Activated naive CD4-positive, alpha-beta T cell (primary cell): ENCODE measurements at regions not wholly inside any gene's neighbourhood (a gene's known extent, or its start where the extent isn't known, plus 50 kb on each side); places are given as distances from the start of the nearest gene placed in this dataset.

Source experiments
- DNase-seq, 4 experiments: peaks; one replicate each; lab custom pipeline; 2025; lab: John Stamatoyannopoulos, UW

DNA sequence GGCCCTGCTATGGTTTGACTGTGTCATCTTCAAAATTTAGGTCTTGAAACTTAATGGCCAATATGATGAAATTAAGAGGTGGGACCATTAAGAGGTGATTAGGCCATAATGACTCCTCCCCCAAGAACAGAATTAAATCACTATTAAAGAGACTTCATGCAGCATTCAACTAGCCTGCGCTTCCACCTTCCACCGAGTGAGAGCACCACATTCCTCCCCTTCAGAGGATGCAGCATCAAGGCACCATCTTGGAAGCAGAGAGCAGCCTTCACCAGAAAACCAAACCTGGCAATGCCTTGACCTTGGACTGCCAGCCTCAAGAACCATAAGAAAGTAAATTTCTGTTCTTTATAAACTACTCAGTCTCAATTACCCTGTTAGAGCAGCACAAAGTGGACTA lies 371.1 kb upstream of the NFE2L3 start:
- DNase-seq: no peak

DNA sequence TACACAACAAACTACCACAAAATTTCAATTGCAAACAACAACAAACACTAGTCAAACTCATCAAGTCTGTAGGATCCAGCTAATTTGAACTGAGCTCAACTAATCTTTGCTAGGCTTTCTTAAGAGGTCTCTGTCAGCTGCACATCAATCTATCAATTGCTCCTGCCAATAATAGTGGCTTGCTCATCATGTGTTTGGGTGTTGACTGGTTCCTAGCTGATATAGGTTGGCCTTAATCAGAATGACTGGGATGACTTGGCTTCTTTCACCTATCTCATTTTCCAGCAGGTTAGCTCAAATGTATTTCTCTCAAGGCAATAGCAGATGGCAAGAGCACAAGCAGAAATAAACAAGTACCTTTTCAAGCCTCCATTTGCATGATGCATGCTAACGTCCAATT lies 370.3 kb upstream of the NFE2L3 start:
- DNase-seq: no peak

DNA sequence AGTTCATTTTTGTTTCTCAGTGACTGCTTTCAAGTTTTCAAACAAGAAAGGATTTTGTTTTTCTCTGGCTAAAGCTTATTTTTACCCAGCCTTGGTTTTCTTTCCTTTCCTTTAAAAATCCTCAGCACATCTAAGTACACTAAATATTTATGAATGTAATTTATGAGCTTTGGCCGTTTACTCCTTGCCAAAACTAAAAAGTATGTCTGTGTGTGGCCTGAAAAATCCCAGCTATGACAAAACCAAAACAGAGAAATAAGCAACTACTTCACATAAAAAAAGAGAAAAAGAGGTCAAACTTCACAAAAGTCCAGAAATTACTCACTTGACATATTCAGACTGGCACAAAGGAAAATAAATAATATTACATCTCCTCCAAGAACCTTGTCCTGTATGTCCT lies 365.1 kb upstream of the NFE2L3 start:
- DNase-seq: no peak

DNA sequence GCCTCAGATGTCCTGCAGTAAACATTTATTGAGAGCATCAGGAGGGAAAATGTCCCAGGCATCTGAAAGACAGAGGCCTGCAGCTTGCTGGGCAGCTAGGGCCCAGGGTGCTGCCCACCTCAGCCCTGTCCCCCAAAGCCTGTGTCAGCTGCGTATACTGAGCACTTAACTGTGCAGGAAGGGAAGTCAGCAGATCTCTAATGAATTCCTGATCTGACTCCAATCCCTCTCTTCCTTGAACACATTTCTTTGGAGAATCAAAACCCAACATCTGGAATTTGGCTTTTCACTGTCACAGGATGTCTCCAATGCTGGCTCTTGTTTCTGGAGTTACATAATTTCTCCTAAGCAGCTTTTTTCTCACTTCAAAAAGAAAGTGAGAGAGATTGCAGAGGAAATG lies 364.7 kb upstream of the NFE2L3 start:
- no peak for DNase-seq

DNA sequence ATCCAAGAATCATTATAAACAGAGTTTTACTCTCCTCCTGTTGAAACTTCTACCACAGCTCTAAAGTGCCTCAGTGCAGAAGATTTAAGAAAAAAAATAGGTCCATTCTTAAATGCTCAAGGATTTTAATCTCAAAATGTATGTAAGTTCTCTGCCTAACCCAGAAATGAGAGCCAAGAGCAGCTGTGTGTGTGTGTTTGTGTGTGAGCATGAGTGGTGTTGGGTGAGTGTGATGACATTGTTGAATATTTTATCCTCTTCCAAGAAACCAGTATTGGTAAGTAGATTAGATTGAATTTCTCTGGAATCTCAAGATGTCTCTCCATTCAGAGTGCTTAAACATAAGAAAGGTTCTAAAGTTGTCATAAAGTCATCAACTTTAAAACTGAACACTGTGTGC lies 363.6 kb upstream of the NFE2L3 start:
- DNase-seq: no peak

DNA sequence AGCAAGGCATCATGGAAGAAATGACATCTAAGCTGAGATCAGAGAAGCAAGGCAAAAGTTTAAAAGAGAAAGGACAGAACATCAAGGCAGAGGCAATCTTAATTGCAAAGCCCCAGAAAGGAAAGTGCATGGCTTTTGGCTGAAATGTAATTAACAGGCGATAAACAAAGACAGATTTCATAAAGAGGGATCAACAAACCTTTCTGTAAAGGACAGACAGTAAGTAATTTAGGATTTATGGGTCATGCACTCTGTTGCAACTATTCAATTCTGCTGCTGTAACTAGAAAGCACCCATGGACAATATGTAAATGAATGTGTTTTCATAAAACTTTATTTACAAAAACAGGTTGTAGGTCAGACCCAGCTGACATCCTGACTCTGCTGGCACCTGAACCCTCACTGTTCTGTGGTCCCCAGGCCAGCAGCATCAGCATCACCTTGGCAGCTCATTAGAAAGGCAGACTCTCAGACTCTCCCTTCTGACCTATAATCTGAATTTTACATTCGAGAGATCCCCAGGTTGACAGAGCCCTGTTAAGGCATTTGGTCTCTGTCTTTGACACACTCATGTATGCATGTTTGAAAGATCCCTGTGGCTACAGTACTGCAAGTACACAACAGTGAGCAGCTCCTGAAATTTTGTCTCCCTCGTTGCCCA lies 362.9 kb upstream of the NFE2L3 start:
- no peak for DNase-seq

DNA sequence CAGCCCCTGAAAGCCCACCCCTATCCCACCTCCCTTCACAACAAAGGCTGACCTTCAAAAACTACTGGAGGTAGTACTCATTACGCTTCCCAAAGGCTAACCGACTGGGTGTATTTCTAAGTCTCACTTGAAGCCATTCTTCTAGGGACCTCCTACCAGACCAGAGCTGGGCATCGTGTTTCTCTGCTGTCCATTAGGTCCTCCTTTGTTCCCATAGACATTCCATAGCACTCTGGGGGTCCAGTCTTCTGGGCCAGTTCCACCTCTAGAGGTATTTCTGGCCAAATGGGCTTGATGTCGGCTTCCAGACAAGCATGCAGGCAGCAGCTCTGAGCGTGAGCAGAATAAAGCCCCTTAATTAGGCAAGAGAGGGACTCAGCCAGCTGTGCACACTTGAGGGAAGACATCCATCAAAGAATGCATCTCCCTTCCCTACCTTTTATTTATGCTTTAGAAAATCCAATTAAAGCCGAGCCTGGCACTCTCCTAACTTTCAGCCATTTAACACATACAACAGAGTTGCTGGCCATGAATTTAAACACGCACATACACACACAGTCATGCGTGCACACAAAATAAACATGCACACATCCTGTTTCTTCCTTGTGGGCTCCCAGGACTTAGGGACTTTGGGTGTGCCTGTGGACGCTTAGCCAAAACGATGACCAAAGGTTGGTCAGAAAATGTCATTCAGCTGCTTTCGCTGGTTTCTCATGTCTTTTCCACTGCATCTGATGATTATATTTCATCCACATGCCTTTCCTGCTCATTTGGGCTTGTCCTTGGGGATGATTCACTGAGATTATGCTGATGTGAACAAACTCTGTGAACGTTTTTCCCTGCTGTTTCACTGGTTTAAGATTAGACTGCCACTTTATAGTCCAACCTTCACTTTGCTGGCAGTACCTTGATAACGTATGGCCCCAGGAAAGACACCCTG lies 362.0 kb upstream of the NFE2L3 start:
- DNase-seq: no peak

DNA sequence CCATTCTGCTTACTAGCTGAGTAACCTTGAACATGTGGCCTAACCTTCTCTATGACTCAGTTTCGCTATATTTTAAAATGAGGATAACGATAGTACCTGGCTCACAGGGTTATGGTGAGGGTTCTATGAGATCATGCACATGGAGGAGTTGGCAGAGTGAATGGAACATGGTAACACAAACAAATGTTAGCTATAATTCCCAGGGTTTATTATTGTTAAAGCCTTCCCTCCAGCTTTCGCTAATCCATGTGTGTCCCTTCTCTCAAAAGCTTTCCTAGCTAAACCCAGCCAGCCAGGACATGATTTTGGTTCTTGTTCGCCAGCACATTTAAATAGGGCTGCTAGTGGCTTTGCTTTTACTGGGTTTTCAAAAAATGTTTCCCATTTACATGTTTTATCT lies 361.0 kb upstream of the NFE2L3 start:
- DNase-seq: no peak

DNA sequence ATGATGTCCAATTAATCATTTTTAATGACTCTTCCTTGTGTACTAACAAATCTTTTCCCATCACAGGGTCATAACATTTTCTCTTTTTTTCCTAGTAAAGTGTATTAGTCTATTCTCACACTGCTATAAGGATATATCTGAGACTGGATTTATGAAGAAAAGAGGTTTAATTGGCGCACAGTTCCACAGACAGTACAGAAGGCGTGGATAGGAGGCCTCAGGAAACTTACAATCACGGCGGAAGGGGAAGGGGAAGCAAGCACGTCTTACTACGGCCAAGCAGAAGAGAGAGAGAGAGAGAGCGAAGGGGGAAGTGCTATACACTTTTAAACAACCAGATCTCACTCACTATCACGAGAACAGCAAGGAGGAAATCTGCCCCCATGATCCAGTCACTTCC lies 359.4 kb upstream of the NFE2L3 start:
- DNase-seq: no peak

DNA sequence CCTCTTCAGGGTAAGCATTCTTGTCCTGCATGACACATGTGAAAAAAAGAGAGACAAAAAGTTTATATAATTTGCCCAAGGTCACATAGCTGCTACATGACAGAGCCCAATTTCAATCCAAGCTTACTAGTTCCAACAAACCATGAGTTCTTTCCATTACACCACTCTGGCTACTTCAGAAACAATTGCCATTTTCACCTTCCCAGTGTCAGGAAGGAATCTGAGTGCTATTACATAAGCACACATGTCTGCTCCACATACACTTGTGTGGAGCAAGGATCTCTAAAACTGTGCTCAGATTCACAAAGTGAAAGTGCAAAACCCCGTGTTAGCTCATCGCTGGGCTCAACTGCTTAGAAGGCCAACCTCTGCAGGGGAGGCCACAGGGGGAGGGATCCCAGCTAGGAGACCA lies 356.2 kb upstream of the NFE2L3 start:
- no peak for DNase-seq

DNA sequence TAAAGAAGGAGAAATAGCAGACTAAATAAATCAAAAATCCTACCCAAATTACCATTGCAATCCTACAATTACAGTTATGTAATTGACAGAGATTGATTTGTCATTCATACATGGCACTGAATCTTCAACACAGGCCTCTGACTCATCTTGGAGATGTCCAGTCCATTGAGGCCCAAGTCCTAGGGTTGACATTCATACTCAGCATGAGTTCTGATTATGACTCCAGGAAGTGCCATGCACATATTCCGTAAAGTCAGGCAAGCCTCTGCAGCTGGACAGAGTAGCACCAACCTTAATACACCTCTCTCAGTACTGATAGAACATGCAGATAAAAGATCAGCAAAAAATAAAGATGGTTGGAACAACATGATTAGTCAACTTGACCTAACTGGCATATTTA lies 353.7 kb upstream of the NFE2L3 start:
- DNase-seq: no peak

DNA sequence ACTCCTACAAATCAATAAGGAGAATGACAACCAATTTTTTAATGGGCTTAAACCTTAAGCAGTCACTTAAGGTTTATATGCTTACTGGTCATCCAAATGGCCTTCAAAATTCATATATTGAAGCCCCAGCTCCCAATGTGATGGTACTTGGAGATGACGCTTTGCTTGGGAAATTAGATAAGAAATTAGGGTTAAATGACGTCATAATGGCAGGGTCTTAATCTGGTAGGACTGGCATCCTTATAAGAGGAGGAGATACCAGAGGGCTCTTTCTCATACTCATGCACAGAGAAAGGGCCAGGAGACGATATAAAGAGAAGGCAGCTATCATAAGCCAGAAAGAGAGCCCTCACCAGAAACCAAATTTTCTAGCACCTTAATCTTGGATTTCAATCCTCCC lies 350.8 kb upstream of the NFE2L3 start:
- DNase-seq: no peak

DNA sequence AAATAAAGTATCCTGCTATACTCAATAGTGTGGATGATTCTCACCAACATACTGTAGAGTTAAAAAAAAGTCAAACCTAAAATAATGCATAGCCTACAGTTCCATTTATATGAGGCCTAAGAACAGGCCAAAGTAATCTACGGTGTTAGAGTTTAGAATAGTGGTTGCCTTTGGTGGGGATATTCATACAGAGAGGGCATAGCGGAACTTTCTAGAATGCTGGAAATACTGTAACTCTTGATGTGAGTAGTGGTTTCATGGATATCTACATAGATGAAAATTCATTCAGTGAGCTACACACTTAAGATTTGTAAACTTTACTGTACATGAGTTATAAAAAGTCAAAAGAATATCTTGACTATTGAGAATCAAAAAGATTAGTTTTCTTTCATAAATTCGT lies 349.9 kb upstream of the NFE2L3 start:
- DNase-seq: no peak

DNA sequence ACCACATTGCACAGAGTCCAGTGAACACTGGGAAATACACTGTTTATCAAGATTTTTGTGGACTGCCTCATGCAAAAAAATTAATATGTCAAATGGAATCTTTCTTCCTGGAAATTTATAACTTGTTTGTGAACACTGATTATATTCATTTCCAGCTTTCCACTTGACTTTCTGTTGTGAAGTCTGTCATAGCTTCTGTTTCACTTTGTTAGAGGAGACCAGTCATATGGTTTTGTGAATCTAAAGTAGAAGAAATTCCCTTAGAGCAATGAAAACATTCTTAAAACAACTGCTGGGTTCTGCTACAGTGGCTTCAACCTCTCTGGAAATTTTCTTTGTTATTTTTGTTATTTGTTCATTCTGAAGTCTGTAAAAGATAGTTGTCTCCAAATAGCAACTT lies 349.5 kb upstream of the NFE2L3 start:
- DNase-seq: no peak

DNA sequence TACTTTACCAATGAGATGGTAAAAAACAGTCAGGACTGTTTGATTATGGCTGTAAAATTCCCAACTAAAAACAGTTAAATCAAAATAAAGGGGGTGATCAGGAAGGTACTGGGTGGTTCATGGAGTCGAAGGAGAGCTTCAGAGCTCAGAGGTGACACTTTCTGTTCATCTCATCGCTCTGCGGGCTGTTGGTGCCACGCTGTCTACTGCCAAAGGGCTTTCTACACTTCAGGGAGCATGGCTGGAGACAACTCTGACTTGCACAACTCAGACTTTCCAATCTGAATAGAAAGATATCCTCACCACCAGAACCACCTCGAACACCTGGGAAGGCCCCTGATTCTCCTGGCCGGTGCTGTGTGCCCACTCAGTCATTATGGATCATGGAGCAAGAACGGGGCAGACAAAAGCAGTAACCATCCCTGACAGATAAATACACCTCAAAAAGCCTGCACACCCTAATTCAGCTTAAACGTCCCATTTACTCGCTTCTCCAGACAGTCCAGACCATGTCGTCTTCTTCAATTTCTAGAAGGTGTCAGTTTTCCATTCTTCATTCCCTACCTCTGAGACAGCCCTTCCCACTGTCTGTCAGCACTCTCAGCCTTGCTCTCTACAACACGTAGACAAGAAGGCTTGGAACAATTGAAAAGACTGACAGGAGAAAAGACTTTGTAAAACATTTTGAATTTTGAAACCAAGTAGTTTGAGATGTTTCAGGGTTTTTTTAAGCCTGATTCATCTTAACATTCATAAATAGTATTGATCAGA lies 348.7 kb upstream of the NFE2L3 start:
- DNase-seq: no peak

DNA sequence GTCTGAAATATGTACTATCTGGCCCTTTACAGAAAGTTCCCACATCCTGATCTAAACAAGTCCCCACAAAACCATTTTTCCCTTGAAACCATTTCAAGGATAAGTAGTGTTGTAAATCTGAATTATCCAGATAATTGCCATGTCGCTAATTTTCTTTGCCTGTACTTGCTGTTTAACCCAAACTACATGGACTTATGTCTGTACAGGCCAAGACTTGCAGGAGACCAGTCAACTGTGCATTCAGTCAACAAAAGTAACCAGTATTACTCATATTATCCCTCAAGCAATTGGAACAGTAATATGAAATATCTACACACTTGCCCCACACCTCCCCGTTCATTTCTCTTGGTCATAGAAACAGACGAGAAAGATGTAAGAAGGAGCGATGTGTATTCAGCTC lies 347.8 kb upstream of the NFE2L3 start:
- DNase-seq: no peak

DNA sequence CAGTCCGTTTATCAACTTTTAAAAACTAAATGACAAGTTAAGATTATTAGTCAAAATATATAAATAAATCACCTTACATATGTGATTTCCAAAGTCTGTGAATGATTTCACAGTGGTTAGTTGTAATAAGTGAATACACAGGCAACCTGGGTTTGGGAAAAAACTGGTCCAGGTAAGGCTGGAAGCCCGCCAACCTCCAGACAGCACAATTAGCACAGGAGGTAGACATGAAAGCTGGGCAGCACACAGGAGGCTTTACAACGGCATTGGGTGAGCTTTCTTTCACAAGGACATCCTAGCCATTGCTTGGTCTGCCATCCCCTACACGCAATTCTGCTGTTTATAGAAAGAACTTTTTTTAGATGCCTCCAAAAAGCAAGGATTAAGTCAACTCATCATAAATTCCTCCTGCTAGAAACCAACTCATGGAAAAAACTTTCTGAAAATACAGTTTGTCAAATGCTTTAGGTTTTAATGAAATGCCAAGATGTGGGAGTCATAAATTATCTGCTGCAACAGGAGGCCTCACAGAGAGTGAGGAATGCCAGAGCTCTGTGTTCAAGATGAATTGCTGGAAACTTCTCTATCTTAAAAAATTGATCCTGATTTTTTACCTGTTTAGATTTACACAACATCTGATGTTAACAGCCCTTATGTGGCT lies 346.8 kb upstream of the NFE2L3 start:
- no peak for DNase-seq

DNA sequence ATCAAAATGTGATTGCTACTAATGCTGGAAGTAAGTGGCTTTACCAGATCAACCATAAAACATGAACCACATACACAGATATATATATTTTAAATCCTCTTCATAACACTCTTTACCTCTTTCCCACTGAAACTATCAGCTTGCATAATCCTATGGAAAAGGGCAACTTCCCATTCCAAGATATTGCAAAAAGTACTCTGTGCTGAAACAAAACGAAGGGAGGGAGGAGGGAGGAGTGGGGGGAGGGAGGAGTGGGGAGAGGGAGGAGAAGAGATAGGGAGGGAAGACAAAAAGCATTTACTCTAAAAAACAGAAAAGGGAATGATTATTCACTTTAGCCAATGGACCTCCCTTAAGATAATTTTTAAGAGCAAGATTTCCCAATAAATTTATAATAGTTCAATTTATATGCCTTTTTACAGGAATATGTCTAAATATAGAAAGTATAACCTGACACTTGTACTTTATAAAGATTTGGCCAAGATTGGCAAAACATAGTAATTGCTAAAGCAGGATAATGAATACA lies 344.8 kb upstream of the NFE2L3 start:
- DNase-seq: no peak

DNA sequence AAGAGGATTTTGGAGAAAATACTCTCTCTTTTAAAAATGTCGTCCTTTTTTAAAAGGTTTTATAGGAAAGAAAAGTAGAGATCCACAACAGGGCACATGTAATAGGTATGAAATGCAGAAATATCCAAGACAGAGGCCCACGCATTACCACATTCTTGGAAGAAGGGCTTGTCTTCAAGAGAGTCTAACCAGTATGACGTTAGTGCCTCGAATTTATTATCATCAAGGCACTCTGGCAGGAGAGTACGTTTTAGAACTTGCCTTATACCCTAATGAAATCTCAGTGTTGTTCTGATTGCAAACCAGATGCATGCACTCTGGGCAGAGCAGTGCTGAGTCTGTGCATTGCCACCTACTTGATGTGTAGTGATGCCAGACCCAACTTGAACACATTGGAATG lies 342.6 kb upstream of the NFE2L3 start:
- DNase-seq: no peak

DNA sequence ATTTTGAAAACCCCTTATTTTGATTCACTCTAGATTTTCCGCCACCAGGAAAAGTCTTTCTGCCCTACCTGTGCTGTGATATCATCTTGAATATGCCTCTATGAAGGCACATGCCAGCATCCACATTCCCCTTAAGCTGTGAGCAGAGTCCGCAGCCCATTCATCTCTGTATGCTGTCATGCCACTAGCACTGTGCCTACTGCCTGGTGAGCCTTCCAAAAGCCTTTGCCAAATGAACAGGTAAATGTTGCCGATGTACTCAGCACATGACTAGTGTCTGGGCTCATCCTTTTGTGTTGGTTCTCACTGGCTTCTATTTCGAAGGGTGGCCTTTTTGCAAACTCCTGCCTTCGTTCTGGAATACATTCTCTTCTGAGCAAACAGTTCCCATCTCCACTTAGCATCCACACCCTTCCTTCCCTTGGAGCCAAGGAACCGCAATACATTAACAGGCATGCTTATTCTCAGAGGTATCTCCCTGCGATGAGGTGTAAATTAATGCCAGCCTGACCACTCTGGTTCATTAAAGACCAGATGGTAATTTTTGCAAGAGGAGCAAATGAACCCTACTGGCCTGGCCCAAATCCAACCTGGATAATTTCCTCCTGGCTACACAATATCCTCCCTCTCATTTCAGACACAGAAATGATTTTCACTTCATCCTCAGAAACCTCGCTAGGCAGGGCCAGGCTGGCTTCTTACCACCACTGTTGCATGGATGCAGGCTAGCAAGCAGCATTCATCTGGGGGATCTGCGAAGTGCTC lies 339.7 kb upstream of the NFE2L3 start:
- no peak for DNase-seq

DNA sequence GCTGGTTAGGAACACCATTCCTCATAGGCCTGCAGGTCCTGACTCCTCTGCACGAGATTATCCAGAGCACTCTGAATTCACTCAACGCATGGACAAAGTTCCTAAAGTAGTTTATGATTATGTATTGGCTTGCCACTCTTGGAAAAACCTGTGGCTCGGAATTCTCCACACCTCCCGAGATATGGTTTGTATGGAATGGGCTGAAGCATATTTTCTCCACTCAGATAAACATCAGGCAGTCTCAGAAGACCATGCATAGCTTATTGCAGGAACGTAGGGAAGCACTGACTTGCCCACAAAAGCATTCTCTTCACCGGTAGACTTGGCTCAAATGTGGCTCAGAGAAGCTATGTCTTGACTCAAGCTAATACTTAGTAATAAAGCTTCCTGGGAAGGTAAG lies 338.6 kb upstream of the NFE2L3 start:
- no peak for DNase-seq
